GM23338 (cell line): ENCODE measurements at regions not wholly inside any gene's neighbourhood (a gene's known extent, or its start where the extent isn't known, plus 50 kb on each side); places are given as distances from the start of the nearest gene placed in this dataset.

Experiments
- CTCF ChIP-seq, 2 experiments: fragments of 200-600 bp in 1 of 2; sonication (generic) in 1 of 2; conservative IDR thresholded peaks; 2 replicates each; pipeline versions ENCODE4 v1.5.1 to v1.6.1; 2016 to 2017; ENCODE audit warnings: antibody characterized with exemption in 2 of 2, low read depth in 2 of 2, mild to moderate bottlenecking in 2 of 2, moderate library complexity in 1 of 2
- EZH2 ChIP-seq: fragments of 200-600 bp; sonication (generic); IDR thresholded peaks from one replicate; pipeline ENCODE4 v1.8.0; 2017; ENCODE audit warnings: antibody characterized with exemption, mild to moderate bottlenecking, low read depth; ENCODE audit not compliant: unreplicated experiment

- no peak for TF ChIP-seq CTCF (conservative IDR thresholded peaks at IDR 0.05; ENCODE audit: low read depth in 2 of 2)
- TF ChIP-seq EZH2, result no peak
Measured at GRCh38 chrX:87374324-87374723, 143.3 kb upstream of the KLHL4 start.
